GM23338 (cell line): ENCODE measurements at regions not wholly inside any gene's neighbourhood (a gene's known extent, or its start where the extent isn't known, plus 50 kb on each side); places are given as distances from the start of the nearest gene placed in this dataset.

Experiments used
- ATAC-seq: fragments of 200-7000 bp; cut with Tn5 transposase; 3 replicates; pipeline ENCODE4 v1.9.1; 2020
- DNase-seq: peaks from one replicate; pipeline ENCODE4 v3.0.0-alpha.2; 2015; ENCODE audit warnings: low spot score
- H2AFZ ChIP-seq: fragments of 200-600 bp; sonication (generic); 2 replicates; pipeline ENCODE4 v1.8.0; 2016; ENCODE audit warnings: antibody characterized with exemption, mild to moderate bottlenecking, moderate library complexity
- H3F3A ChIP-seq: fragments of 200-600 bp; sonication (generic); replicated peaks from 2 replicates; pipeline ENCODE4 v1.8.0; 2017; ENCODE audit warnings: antibody characterized with exemption, mixed run types, low read depth
- H3K27ac ChIP-seq: fragments of 200-600 bp; sonication (generic); 2 replicates; pipeline ENCODE4 v1.6.1; 2016; ENCODE audit warnings: low read depth
- H3K27me3 ChIP-seq: fragments of 200-600 bp; sonication (generic); 2 replicates; pipeline ENCODE4 v1.8.0; 2016; ENCODE audit warnings: mild to moderate bottlenecking, mixed run types, moderate library complexity; ENCODE audit not compliant: insufficient read depth
- H3K36me3 ChIP-seq: fragments of 200-600 bp; sonication (generic); 2 replicates; pipeline ENCODE4 v1.8.0; 2016; ENCODE audit warnings: mild to moderate bottlenecking; ENCODE audit not compliant: insufficient read depth
- H3K4me1 ChIP-seq: fragments of 200-600 bp; sonication (generic); 2 replicates; pipeline ENCODE4 v1.8.0; 2016; ENCODE audit warnings: mild to moderate bottlenecking, moderate library complexity; ENCODE audit not compliant: insufficient read depth
- H3K4me2 ChIP-seq: fragments of 200-600 bp; sonication (generic); 2 replicates; pipeline ENCODE4 v1.7.1; 2017; ENCODE audit warnings: mixed run types
- H3K4me3 ChIP-seq: fragments of 200-600 bp; sonication (generic); 2 replicates; pipeline ENCODE4 v1.6.1; 2016; ENCODE audit warnings: mixed run types
- H3K79me2 ChIP-seq: fragments of 200-600 bp; sonication (generic); replicated peaks from 2 replicates; pipeline ENCODE4 v1.8.0; 2017; ENCODE audit warnings: mild to moderate bottlenecking; ENCODE audit not compliant: insufficient read depth
- H3K9me2 ChIP-seq: fragments of 200-600 bp; sonication (generic); 2 replicates; pipeline ENCODE4 v1.8.0; 2017; ENCODE audit not compliant: insufficient read depth
- H4K20me1 ChIP-seq: fragments of 200-600 bp; sonication (generic); replicated peaks from 2 replicates; pipeline ENCODE4 v1.8.0; 2017; ENCODE audit warnings: mild to moderate bottlenecking; ENCODE audit not compliant: insufficient read depth
- H3K27ac Mint-ChIP-seq: 2 replicates; pipeline ENCODE4 v1.8.0; 2020; ENCODE audit warnings: inconsistent platforms, mild to moderate bottlenecking, moderate library complexity, mixed read lengths
- H3K27me3 Mint-ChIP-seq: 3 replicates; pipeline ENCODE4 v1.8.0; 2022; ENCODE audit warnings: low read depth, mild to moderate bottlenecking, moderate library complexity, mixed read lengths, inconsistent platforms; ENCODE audit not compliant: insufficient read depth, poor library complexity
- H3K36me3 Mint-ChIP-seq: 3 replicates; pipeline ENCODE4 v1.8.0; 2021; ENCODE audit warnings: low read depth, mild to moderate bottlenecking, inconsistent platforms, moderate library complexity, mixed read lengths
- H3K4me1 Mint-ChIP-seq: 3 replicates; pipeline ENCODE4 v1.8.0; 2020; ENCODE audit warnings: mild to moderate bottlenecking, inconsistent platforms, mixed read lengths
- H3K4me3 Mint-ChIP-seq: 3 replicates; pipeline ENCODE4 v1.8.0; 2021; ENCODE audit warnings: moderate library complexity, mild to moderate bottlenecking, inconsistent platforms, mixed read lengths
- H3K9me3 Mint-ChIP-seq: 3 replicates; pipeline ENCODE4 v1.8.0; 2020; ENCODE audit warnings: moderate library complexity, mild to moderate bottlenecking, inconsistent platforms, mixed read lengths
- EZH2 ChIP-seq: fragments of 200-600 bp; sonication (generic); IDR thresholded peaks from one replicate; pipeline ENCODE4 v1.8.0; 2017; ENCODE audit warnings: antibody characterized with exemption, mild to moderate bottlenecking, low read depth; ENCODE audit not compliant: unreplicated experiment
- EZH2phosphoT487 ChIP-seq: fragments of 200-600 bp; sonication (generic); IDR thresholded peaks from one replicate; pipeline ENCODE4 v1.8.1; 2018; ENCODE audit warnings: antibody characterized with exemption; ENCODE audit not compliant: unreplicated experiment
- NANOG ChIP-seq: IDR thresholded peaks from 2 replicates; pipeline ENCODE4 v1.6.1; 2016; ENCODE audit warnings: antibody characterized with exemption, borderline replicate concordance
- POLR2AphosphoS5 ChIP-seq: IDR thresholded peaks from 2 replicates; pipeline ENCODE4 v1.6.1; 2016; ENCODE audit warnings: antibody characterized with exemption, low read depth
- STAT1 ChIP-seq: IDR thresholded peaks from one replicate; pipeline ENCODE4 v1.6.1; 2016; ENCODE audit warnings: antibody characterized with exemption; ENCODE audit not compliant: unreplicated experiment
- TF ChIP-seq, protein P1 (sequence below), 2 experiments: fragments of 200-600 bp in 1 of 2; sonication (generic) in 1 of 2; conservative IDR thresholded peaks; 2 replicates each; pipeline versions ENCODE4 v1.5.1 to v1.6.1; 2016 to 2017; ENCODE audit warnings: antibody characterized with exemption in 2 of 2, low read depth in 2 of 2, mild to moderate bottlenecking in 2 of 2, moderate library complexity in 1 of 2
- TF ChIP-seq, protein P2 (sequence below): IDR thresholded peaks from 2 replicates; pipeline ENCODE4 v1.6.1; 2016; ENCODE audit warnings: antibody characterized with exemption
- TF ChIP-seq, protein P3 (sequence below): fragments of 250-450 bp; sonication (Bioruptor Pico); IDR thresholded peaks from 2 replicates; pipeline ENCODE4 v1.5.0; 2020; ENCODE audit warnings: mild to moderate bottlenecking, moderate library complexity

DNA sequence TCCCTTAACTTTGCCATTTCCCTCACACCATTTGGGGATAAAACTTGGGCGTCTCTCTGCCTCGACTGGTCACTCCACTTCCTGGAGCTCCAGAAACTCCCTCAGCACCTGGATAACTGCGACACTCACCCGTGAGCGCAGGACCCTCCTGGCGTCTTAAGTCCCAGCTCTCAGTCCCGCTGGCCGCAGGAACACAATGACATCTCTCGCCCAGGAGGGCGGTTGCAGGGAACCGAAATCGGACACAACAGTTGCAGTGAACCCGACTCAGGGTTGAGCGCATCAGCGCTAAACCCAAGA is 370.9 kb upstream of the SMIM31 start:
- H3K9me3 Mint-ChIP-seq: no peaks in the 10 kb centered on the region
- no peak for TF ChIP-seq NANOG
- TF ChIP-seq EZH2: no peak
- TF ChIP-seq, protein P1, sequence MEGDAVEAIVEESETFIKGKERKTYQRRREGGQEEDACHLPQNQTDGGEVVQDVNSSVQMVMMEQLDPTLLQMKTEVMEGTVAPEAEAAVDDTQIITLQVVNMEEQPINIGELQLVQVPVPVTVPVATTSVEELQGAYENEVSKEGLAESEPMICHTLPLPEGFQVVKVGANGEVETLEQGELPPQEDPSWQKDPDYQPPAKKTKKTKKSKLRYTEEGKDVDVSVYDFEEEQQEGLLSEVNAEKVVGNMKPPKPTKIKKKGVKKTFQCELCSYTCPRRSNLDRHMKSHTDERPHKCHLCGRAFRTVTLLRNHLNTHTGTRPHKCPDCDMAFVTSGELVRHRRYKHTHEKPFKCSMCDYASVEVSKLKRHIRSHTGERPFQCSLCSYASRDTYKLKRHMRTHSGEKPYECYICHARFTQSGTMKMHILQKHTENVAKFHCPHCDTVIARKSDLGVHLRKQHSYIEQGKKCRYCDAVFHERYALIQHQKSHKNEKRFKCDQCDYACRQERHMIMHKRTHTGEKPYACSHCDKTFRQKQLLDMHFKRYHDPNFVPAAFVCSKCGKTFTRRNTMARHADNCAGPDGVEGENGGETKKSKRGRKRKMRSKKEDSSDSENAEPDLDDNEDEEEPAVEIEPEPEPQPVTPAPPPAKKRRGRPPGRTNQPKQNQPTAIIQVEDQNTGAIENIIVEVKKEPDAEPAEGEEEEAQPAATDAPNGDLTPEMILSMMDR (conservative IDR thresholded peaks at IDR 0.05; ENCODE audit: low read depth in 2 of 2): peak in 1 of 2 experiments; percentile 18; a peak in 2 of 4 replicates
- TF ChIP-seq EZH2phosphoT487: no peak
- TF ChIP-seq, protein P2, sequence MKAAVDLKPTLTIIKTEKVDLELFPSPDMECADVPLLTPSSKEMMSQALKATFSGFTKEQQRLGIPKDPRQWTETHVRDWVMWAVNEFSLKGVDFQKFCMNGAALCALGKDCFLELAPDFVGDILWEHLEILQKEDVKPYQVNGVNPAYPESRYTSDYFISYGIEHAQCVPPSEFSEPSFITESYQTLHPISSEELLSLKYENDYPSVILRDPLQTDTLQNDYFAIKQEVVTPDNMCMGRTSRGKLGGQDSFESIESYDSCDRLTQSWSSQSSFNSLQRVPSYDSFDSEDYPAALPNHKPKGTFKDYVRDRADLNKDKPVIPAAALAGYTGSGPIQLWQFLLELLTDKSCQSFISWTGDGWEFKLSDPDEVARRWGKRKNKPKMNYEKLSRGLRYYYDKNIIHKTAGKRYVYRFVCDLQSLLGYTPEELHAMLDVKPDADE: no peak
- TF ChIP-seq, protein P3, sequence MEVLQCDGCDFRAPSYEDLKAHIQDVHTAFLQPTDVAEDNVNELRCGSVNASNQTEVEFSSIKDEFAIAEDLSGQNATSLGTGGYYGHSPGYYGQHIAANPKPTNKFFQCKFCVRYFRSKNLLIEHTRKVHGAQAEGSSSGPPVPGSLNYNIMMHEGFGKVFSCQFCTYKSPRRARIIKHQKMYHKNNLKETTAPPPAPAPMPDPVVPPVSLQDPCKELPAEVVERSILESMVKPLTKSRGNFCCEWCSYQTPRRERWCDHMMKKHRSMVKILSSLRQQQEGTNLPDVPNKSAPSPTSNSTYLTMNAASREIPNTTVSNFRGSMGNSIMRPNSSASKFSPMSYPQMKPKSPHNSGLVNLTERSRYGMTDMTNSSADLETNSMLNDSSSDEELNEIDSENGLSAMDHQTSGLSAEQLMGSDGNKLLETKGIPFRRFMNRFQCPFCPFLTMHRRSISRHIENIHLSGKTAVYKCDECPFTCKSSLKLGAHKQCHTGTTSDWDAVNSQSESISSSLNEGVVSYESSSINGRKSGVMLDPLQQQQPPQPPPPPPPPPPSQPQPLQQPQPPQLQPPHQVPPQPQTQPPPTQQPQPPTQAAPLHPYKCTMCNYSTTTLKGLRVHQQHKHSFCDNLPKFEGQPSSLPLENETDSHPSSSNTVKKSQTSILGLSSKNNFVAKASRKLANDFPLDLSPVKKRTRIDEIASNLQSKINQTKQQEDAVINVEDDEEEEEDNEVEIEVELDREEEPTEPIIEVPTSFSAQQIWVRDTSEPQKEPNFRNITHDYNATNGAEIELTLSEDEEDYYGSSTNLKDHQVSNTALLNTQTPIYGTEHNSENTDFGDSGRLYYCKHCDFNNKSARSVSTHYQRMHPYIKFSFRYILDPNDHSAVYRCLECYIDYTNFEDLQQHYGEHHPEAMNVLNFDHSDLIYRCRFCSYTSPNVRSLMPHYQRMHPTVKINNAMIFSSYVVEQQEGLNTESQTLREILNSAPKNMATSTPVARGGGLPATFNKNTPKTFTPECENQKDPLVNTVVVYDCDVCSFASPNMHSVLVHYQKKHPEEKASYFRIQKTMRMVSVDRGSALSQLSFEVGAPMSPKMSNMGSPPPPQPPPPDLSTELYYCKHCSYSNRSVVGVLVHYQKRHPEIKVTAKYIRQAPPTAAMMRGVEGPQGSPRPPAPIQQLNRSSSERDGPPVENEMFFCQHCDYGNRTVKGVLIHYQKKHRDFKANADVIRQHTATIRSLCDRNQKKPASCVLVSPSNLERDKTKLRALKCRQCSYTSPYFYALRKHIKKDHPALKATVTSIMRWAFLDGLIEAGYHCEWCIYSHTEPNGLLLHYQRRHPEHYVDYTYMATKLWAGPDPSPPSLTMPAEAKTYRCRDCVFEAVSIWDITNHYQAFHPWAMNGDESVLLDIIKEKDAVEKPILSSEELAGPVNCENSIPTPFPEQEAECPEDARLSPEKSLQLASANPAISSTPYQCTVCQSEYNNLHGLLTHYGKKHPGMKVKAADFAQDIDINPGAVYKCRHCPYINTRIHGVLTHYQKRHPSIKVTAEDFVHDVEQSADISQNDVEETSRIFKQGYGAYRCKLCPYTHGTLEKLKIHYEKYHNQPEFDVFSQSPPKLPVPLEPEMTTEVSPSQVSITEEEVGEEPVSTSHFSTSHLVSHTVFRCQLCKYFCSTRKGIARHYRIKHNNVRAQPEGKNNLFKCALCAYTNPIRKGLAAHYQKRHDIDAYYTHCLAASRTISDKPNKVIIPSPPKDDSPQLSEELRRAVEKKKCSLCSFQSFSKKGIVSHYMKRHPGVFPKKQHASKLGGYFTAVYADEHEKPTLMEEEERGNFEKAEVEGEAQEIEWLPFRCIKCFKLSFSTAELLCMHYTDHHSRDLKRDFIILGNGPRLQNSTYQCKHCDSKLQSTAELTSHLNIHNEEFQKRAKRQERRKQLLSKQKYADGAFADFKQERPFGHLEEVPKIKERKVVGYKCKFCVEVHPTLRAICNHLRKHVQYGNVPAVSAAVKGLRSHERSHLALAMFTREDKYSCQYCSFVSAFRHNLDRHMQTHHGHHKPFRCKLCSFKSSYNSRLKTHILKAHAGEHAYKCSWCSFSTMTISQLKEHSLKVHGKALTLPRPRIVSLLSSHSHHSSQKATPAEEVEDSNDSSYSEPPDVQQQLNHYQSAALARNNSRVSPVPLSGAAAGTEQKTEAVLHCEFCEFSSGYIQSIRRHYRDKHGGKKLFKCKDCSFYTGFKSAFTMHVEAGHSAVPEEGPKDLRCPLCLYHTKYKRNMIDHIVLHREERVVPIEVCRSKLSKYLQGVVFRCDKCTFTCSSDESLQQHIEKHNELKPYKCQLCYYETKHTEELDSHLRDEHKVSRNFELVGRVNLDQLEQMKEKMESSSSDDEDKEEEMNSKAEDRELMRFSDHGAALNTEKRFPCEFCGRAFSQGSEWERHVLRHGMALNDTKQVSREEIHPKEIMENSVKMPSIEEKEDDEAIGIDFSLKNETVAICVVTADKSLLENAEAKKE (CRISPR knock-in tag): no peak
- TF ChIP-seq STAT1: no peak
- no peak for TF ChIP-seq POLR2AphosphoS5
- ATAC-seq (peak; percentile 74), DNase-seq (no peak)
- Histone ChIP-seq H2AFZ (peak overlapping the region; percentile 100), H3F3A (0 out of 2 replicates have a peak, but pooled peaks cover 3% of the 10 kb centered on the region), H3K27ac (no peak overlapping the region), H3K9me2 (no peaks in the 10 kb centered on the region), H3K36me3 (no peaks in the 10 kb centered on the region), H3K4me3 (peak overlapping the region; percentile 85), H3K27me3 (peaks cover 40% of the 10 kb centered on the region), H3K4me1 (peaks cover 5% of the 10 kb centered on the region; the same call in 1 of the 2 replicates), H3K79me2 (no peaks in the 10 kb centered on the region), H3K4me2 (peak overlapping the region; percentile 98), H4K20me1 (no peaks in the 10 kb centered on the region)
- no peak overlapping the region for H3K27ac Mint-ChIP-seq
- peak overlapping the region; percentile 86 for H3K4me3 Mint-ChIP-seq
- H3K36me3 Mint-ChIP-seq: no peaks in the 10 kb centered on the region
- peaks cover 26% of the 10 kb centered on the region for H3K27me3 Mint-ChIP-seq
- H3K4me1 Mint-ChIP-seq: peaks cover 7% of the 10 kb centered on the region; the same call in 2 of the 3 replicates
